ENCODE measurements at regions not wholly inside any gene's neighbourhood (a gene's known extent, or its start where the extent isn't known, plus 50 kb on each side); places are given as distances from the start of the nearest gene placed in this dataset.

GRCh38 chr3:5292512-5292911, 105.0 kb downstream of the EDEM1 start:
- TF ChIP-seq CTCF (IDR thresholded peaks at IDR 0.05): no peak
- no peak for TF ChIP-seq POLR2A (IDR thresholded peaks at IDR 0.05)

Measured in Peyer's patch (tissue), 4 donors.